HFFc6 (cell line): ENCODE measurements at regions not wholly inside any gene's neighbourhood (a gene's known extent, or its start where the extent isn't known, plus 50 kb on each side); places are given as distances from the start of the nearest gene placed in this dataset.
"Not testable (repeated sequence)": the region's sequence is repeated elsewhere in the genome, so short reads cannot be mapped to it uniquely, and the experiment has no call there.

ENCODE experiments used
- DNase-seq: peaks from one replicate; pipeline ENCODE4 v3.0.0-alpha.2; 2018
- H3K27ac Mint-ChIP-seq: 2 replicates; pipeline ENCODE4 v1.8.0; 2020; ENCODE audit warnings: mild to moderate bottlenecking, mixed read lengths
- H3K27me3 Mint-ChIP-seq: 2 replicates; pipeline ENCODE4 v1.8.0; 2021; ENCODE audit warnings: mild to moderate bottlenecking, moderate library complexity, mixed read lengths; ENCODE audit not compliant: insufficient read depth
- H3K36me3 Mint-ChIP-seq: 2 replicates; pipeline ENCODE4 v1.8.0; 2021; ENCODE audit warnings: low read depth, mixed read lengths
- H3K4me1 Mint-ChIP-seq: 2 replicates; pipeline ENCODE4 v1.8.0; 2020; ENCODE audit warnings: low read depth, mixed read lengths
- H3K4me3 Mint-ChIP-seq: 2 replicates; pipeline ENCODE4 v1.8.0; 2020; ENCODE audit warnings: mild to moderate bottlenecking, moderate library complexity, mixed read lengths
- H3K9me3 Mint-ChIP-seq: 2 replicates; pipeline ENCODE4 v1.8.0; 2020; ENCODE audit warnings: mild to moderate bottlenecking, mixed read lengths
- CTCF ChIP-seq: fragments of 200-600 bp; sonication (generic); IDR thresholded peaks from 2 replicates; pipeline ENCODE4 v1.5.0; 2021; ENCODE audit warnings: antibody characterized with exemption, mild to moderate bottlenecking

DNA sequence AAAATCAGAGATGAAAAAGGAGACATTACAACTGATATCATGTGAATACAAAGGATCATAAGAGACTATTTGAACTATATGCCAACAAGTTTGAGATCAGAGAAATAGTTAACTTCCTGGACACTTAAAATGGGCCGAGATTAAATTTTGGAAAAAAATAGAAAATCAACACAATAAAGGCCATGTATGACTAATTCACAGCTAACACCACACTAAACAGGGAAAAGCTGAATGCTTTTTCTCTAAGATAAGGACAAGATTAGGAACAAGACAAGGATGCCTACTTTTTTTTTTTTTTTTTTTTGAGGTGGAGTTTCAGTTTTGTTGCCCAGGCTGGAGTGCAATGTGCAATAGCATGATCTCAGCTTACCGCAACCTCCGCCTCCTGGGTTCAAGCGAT is 151.4 kb upstream of the MAGI2 start:
- no peak overlapping the region for H3K27ac Mint-ChIP-seq
- DNase-seq, result no peak
- H3K4me3 Mint-ChIP-seq, result no peak overlapping the region
- TF ChIP-seq CTCF, result no peak
- peaks cover 8% of the 10 kb centered on the region; the same call in 1 of the 2 replicates for H3K4me1 Mint-ChIP-seq
- no peaks in the 10 kb centered on the region for H3K36me3 Mint-ChIP-seq
- no peaks in the 10 kb centered on the region for H3K9me3 Mint-ChIP-seq
- H3K27me3 Mint-ChIP-seq, result no peaks in the 10 kb centered on the region

DNA sequence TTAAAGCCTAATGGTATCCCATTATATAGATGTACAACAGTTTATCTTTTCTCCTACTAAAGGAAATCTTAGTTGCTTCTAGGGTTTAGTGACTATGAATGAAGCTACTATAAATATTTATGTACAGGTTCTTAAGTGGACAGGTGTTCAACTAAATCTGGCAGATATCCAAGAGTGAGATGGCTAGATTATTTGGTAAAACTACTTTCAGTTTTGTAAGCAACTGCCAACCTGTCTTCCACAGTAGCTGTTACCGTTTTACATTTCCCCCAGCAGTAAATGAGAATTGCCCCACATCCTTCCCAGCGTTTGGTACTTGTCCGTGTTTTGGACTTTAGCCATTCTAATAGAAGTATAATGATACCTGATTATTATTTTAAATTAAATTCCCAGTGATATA is 144.9 kb upstream of the MAGI2 start:
- no peak for TF ChIP-seq CTCF
- no peaks in the 10 kb centered on the region for H3K9me3 Mint-ChIP-seq
- H3K27me3 Mint-ChIP-seq, result no peaks in the 10 kb centered on the region
- DNase-seq, result no peak
- no peak overlapping the region for H3K27ac Mint-ChIP-seq
- no peak overlapping the region for H3K4me3 Mint-ChIP-seq
- H3K4me1 Mint-ChIP-seq, result peaks cover 6% of the 10 kb centered on the region
- no peaks in the 10 kb centered on the region for H3K36me3 Mint-ChIP-seq

GRCh38 chr7:79594671-79595070 is 141.2 kb upstream of the MAGI2 start:
- not testable (repeated sequence) for H3K4me3 Mint-ChIP-seq, H3K4me1 Mint-ChIP-seq, H3K36me3 Mint-ChIP-seq, H3K27ac Mint-ChIP-seq, H3K27me3 Mint-ChIP-seq, DNase-seq, H3K9me3 Mint-ChIP-seq

- no peak overlapping the region for H3K4me3 Mint-ChIP-seq
- peaks cover 6% of the 10 kb centered on the region for H3K4me1 Mint-ChIP-seq
- TF ChIP-seq CTCF, result no peak
- no peaks in the 10 kb centered on the region for H3K9me3 Mint-ChIP-seq
- DNase-seq, result no peak
- no peak overlapping the region for H3K27ac Mint-ChIP-seq
- H3K27me3 Mint-ChIP-seq, result no peaks in the 10 kb centered on the region
- no peaks in the 10 kb centered on the region for H3K36me3 Mint-ChIP-seq
These were observed 140.4 kb upstream of the MAGI2 start for GRCh38 chr7:79593866-79594301.

DNA sequence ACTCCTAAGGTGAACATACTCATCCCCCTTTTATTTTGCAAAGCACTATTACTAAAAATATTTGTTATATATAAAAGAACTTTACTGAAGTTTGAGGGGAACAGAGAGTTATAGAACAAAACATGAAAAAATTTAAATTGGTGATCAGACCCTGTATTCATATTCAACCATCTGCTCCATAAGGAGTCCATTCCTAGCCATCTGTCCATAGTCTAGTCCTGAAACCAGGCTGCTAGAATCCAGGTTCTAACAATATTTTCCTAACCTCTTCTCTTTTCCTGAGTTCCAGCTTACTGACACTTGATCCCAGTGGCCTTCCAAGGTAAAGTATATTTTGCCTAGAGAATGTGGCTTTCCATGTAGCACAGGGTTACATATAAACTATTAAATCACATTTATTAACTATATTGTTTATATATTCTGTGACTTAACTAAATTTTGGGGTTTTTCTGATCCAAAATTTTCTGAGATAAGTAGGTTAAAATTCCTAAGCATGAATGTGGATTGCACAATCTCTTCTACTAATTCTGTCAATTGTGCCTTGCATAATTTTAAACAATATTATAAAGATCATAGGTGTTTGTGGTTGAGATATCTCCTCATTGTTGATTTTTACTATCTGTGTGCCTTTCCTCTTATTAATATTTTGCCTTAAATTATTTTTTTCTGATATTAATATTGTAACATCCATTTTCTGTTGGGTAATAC is 137.6 kb upstream of the MAGI2 start:
- no peak for TF ChIP-seq CTCF
- H3K27me3 Mint-ChIP-seq, result no peaks in the 10 kb centered on the region
- H3K36me3 Mint-ChIP-seq, result no peaks in the 10 kb centered on the region
- H3K27ac Mint-ChIP-seq, result no peak overlapping the region
- no peak overlapping the region for H3K4me3 Mint-ChIP-seq
- DNase-seq, result no peak
- H3K9me3 Mint-ChIP-seq, result no peaks in the 10 kb centered on the region
- H3K4me1 Mint-ChIP-seq, result peaks cover 6% of the 10 kb centered on the region

DNA sequence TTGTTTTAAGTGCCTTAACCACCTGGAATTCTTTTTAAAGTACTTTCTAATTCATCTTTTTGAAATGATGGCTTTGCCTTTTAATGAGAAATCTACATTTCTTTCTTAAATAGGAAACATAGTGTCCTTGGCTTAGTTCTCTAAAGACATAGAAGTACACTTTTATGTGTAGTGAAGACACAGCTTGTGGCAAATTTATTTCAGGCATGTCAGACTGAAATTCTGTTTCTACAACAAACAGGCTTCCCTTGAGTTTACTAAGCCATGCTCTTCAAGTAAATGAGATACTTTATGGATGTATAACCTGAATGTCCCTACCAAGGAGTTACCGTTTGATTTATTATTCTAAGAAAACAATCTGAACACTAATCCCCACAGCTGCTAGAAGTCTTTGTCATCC is 136.9 kb upstream of the MAGI2 start:
- no peaks in the 10 kb centered on the region for H3K36me3 Mint-ChIP-seq
- H3K27me3 Mint-ChIP-seq, result no peaks in the 10 kb centered on the region
- no peak overlapping the region for H3K27ac Mint-ChIP-seq
- no peak for DNase-seq
- peaks cover 6% of the 10 kb centered on the region for H3K4me1 Mint-ChIP-seq
- no peaks in the 10 kb centered on the region for H3K9me3 Mint-ChIP-seq
- no peak overlapping the region for H3K4me3 Mint-ChIP-seq
- TF ChIP-seq CTCF, result no peak
